ENCODE measurements at regions not wholly inside any gene's neighbourhood (a gene's known extent, or its start where the extent isn't known, plus 50 kb on each side); places are given as distances from the start of the nearest gene placed in this dataset.

GRCh38 chr7:53996876-53997275, 545.3 kb upstream of the VSTM2A start:
- Histone ChIP-seq H3K27me3 (replicated peaks; ENCODE audit: insufficient read depth) (no peaks in the 10 kb centered on the region), H3K4me1 (replicated peaks) (no peaks in the 10 kb centered on the region), H3K9me3 (no peaks in the 10 kb centered on the region), H3K4me3 (no peak overlapping the region), H3K36me3 (no peaks in the 10 kb centered on the region), H3K27ac (no peak overlapping the region)
- TF ChIP-seq POLR2A (IDR thresholded peaks at IDR 0.05) (no peak), POLR2AphosphoS5 (IDR thresholded peaks at IDR 0.05) (no peak), CTCF (IDR thresholded peaks at IDR 0.05) (no peak)
- intact Hi-C loops (cut with DNase I), result no loop called here
- 67% methylated on average over 1 of the region's 1 CpG for WGBS
- no peak for DNase-seq (ENCODE audit: low spot score)

GRCh38 chr7:54014765-54015164, 527.4 kb upstream of the VSTM2A start:
- no peak for DNase-seq (ENCODE audit: low spot score)
- no peaks in the 10 kb centered on the region for H3K4me1 ChIP-seq (replicated peaks)
- 90% methylated on average over 2 of the region's 2 CpGs for whole genome bisulfite sequencing
- TF ChIP-seq POLR2AphosphoS5 (IDR thresholded peaks at IDR 0.05) (no peak), CTCF (IDR thresholded peaks at IDR 0.05) (no peak), POLR2A (IDR thresholded peaks at IDR 0.05) (no peak)
- no peak overlapping the region for H3K4me3 ChIP-seq
- H3K27me3 ChIP-seq (replicated peaks; ENCODE audit: insufficient read depth), result no peaks in the 10 kb centered on the region
- H3K27ac ChIP-seq, result no peak overlapping the region
- H3K9me3 ChIP-seq, result no peaks in the 10 kb centered on the region
- H3K36me3 ChIP-seq, result no peaks in the 10 kb centered on the region
- intact Hi-C loops (cut with DNase I), result no loop called here

GRCh38 chr7:54015251-54015650, 526.9 kb upstream of the VSTM2A start:
- Histone ChIP-seq H3K4me3 (no peak overlapping the region), H3K27me3 (replicated peaks; ENCODE audit: insufficient read depth) (no peaks in the 10 kb centered on the region), H3K36me3 (no peaks in the 10 kb centered on the region), H3K4me1 (replicated peaks) (no peaks in the 10 kb centered on the region), H3K9me3 (no peaks in the 10 kb centered on the region), H3K27ac (no peak overlapping the region)
- 74% methylated on average over 2 of the region's 2 CpGs for WGBS
- DNase-seq (ENCODE audit: low spot score), result no peak
- TF ChIP-seq CTCF (IDR thresholded peaks at IDR 0.05) (no peak), POLR2AphosphoS5 (IDR thresholded peaks at IDR 0.05) (no peak), POLR2A (IDR thresholded peaks at IDR 0.05) (no peak)
- intact Hi-C loops (cut with DNase I), result no loop called here

GRCh38 chr7:54037873-54038272, 504.3 kb upstream of the VSTM2A start:
- Histone ChIP-seq H3K4me1 (replicated peaks) (no peaks in the 10 kb centered on the region), H3K36me3 (no peaks in the 10 kb centered on the region), H3K9me3 (no peaks in the 10 kb centered on the region), H3K27me3 (replicated peaks; ENCODE audit: insufficient read depth) (no peaks in the 10 kb centered on the region), H3K27ac (no peak overlapping the region), H3K4me3 (no peak overlapping the region)
- 90% methylated on average over 1 of the region's 1 CpG for WGBS
- intact Hi-C loops (cut with DNase I), result no loop called here
- DNase-seq (ENCODE audit: low spot score), result no peak
- no peak for TF ChIP-seq POLR2AphosphoS5 (IDR thresholded peaks at IDR 0.05)
- TF ChIP-seq POLR2A (IDR thresholded peaks at IDR 0.05), result no peak
- TF ChIP-seq CTCF (IDR thresholded peaks at IDR 0.05), result no peak

- Histone ChIP-seq H3K4me1 (replicated peaks) (no peaks in the 10 kb centered on the region), H3K36me3 (no peaks in the 10 kb centered on the region), H3K9me3 (no peaks in the 10 kb centered on the region), H3K4me3 (no peak overlapping the region), H3K27ac (no peak overlapping the region), H3K27me3 (replicated peaks; ENCODE audit: insufficient read depth) (no peaks in the 10 kb centered on the region)
- WGBS, result 87% methylated on average over 4 of the region's 4 CpGs
- TF ChIP-seq POLR2A (IDR thresholded peaks at IDR 0.05) (no peak), POLR2AphosphoS5 (IDR thresholded peaks at IDR 0.05) (no peak), CTCF (IDR thresholded peaks at IDR 0.05) (no peak)
- intact Hi-C loops (cut with DNase I), result no loop called here
- no peak for DNase-seq (ENCODE audit: low spot score)
These were observed 481.5 kb upstream of the VSTM2A start for GRCh38 chr7:54060643-54061042.

Data from prostate gland (tissue), 2 donors.